Activated B cell treated with CpG ODN at 0.5 μM for 24 hours (primary cell): ENCODE measurements at regions not wholly inside any gene's neighbourhood (a gene's known extent, or its start where the extent isn't known, plus 50 kb on each side); places are given as distances from the start of the nearest gene placed in this dataset.

ENCODE experiments used
- ATAC-seq: fragments of 200-7000 bp; cut with Tn5 transposase; one replicate; pipeline ENCODE4 v1.10.0; 2021; ENCODE audit warnings: low read depth, mild to moderate bottlenecking, moderate library complexity
- CTCF ChIA-PET: fragments of 350-600 bp; sonication (Branson Sonifier 250); formaldehyde crosslinking; loops from one replicate; lab custom pipeline; 2021; ENCODE audit warnings: antibody characterized with exemption; lab: Charles Lee
- POLR2A ChIA-PET: fragments of 350-600 bp; sonication (Branson Sonifier 250); formaldehyde crosslinking; loops from one replicate; lab custom pipeline; 2021; ENCODE audit warnings: antibody characterized with exemption; lab: Charles Lee
- DNase-seq: peaks from one replicate; pipeline ENCODE4 v3.0.0; 2022
- H3K27ac Mint-ChIP-seq: one replicate; pipeline ENCODE4 v1.8.0; 2020; ENCODE audit warnings: mixed read lengths
- H3K27me3 Mint-ChIP-seq: one replicate; pipeline ENCODE4 v1.8.0; 2021; ENCODE audit warnings: mixed read lengths
- H3K36me3 Mint-ChIP-seq: one replicate; pipeline ENCODE4 v1.8.0; 2021; ENCODE audit warnings: low read depth, mixed read lengths
- H3K4me1 Mint-ChIP-seq: one replicate; pipeline ENCODE4 v1.8.0; 2021; ENCODE audit warnings: mixed read lengths
- H3K4me3 Mint-ChIP-seq: one replicate; pipeline ENCODE4 v1.8.0; 2020; ENCODE audit warnings: mild to moderate bottlenecking, mixed read lengths
- H3K9me3 Mint-ChIP-seq: one replicate; pipeline ENCODE4 v1.8.0; 2020; ENCODE audit warnings: mixed read lengths
- intact Hi-C: fragments of 100-400 bp; cut with micrococcal nuclease; formaldehyde crosslinking; loops from one replicate; pipeline ENCODE4 v1.15.1; 2024
- TF ChIP-seq, protein P1 (sequence below): fragments of 200-600 bp; IDR thresholded peaks from one replicate; pipeline ENCODE4 v1.8.0; 2022; ENCODE audit warnings: antibody characterized with exemption, mild to moderate bottlenecking

DNA sequence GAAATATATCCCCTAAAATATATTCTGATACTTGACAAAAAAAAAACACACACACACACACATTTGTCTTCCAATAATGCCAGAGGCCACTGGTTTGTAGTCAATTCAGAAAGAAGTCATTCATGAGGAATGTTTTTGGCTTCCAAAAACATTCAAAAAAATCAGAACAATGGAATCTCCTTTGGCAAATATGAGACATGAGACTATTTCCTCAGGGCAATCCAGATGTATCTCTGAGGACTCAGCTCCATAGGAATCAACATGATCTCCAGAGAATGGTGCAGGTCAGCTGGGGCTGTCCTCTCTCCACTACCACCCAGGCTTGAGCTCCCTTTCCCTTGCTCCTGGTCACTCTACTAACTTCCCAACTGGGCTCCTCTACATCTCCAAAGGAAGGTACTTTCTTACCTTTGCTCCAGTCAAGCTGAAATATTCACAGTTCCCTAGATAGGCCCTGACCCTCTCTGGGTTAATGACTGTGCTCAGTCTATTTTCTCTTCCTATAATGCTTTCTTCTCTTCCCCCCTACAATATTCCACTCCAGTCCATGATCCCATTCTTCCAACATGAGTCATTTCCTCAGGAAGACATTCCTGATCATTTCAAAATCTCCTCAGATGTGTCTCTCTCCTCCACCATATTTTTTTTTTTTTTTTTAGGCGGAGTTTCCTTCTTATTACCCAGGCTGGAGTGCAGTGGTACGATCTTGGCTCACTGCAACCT, 145.3 kb downstream of the C1D start:
- ATAC-seq (no peak), DNase-seq (no peak)
- intact Hi-C loops: no loop called here
- ChIA-PET CTCF (interaction anchor here (1.2 kb wide), 1 partner anchor 11 kb away, joined by 3 read pairs; no protein-coding TSS in a partner anchor), POLR2A (no interaction called here)
- Mint-ChIP-seq H3K9me3 (no peaks in the 10 kb centered on the region), H3K27ac (no peak overlapping the region), H3K36me3 (no peaks in the 10 kb centered on the region), H3K27me3 (peaks cover 11% of the 10 kb centered on the region), H3K4me1 (no peaks in the 10 kb centered on the region), H3K4me3 (no peak overlapping the region)
- TF ChIP-seq, protein P1, sequence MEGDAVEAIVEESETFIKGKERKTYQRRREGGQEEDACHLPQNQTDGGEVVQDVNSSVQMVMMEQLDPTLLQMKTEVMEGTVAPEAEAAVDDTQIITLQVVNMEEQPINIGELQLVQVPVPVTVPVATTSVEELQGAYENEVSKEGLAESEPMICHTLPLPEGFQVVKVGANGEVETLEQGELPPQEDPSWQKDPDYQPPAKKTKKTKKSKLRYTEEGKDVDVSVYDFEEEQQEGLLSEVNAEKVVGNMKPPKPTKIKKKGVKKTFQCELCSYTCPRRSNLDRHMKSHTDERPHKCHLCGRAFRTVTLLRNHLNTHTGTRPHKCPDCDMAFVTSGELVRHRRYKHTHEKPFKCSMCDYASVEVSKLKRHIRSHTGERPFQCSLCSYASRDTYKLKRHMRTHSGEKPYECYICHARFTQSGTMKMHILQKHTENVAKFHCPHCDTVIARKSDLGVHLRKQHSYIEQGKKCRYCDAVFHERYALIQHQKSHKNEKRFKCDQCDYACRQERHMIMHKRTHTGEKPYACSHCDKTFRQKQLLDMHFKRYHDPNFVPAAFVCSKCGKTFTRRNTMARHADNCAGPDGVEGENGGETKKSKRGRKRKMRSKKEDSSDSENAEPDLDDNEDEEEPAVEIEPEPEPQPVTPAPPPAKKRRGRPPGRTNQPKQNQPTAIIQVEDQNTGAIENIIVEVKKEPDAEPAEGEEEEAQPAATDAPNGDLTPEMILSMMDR: no peak

DNA sequence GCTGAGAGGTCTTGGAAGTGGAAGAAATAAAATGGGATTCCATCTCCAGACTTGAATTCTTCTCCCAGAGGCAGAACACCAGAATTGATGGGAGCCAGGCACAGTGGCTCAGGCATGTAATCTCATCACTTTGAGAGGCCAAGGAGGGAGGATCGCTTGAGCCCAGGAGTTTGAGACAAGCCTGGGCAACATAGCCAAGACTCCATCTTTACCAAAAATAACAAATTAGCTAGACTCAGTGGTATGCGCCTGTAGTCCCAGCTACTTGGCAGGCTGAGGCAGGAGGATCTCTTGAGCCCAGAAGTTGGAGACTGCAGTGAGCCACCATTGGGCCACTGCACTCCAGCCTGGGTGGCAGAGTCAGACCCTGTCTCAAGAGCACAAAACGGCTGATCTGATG, 144.3 kb downstream of the C1D start:
- Mint-ChIP-seq H3K9me3 (no peaks in the 10 kb centered on the region), H3K27me3 (peaks cover 9% of the 10 kb centered on the region), H3K27ac (no peak overlapping the region), H3K4me3 (no peak overlapping the region), H3K36me3 (no peaks in the 10 kb centered on the region), H3K4me1 (no peaks in the 10 kb centered on the region)
- ATAC-seq (no peak), DNase-seq (no peak)
- TF ChIP-seq, protein P1: no peak
- ChIA-PET POLR2A (no interaction called here), CTCF (interaction anchor here (1.2 kb wide), 1 partner anchor 10 kb away, joined by 3 read pairs; no protein-coding TSS in a partner anchor)
- intact Hi-C loops: no loop called here

DNA sequence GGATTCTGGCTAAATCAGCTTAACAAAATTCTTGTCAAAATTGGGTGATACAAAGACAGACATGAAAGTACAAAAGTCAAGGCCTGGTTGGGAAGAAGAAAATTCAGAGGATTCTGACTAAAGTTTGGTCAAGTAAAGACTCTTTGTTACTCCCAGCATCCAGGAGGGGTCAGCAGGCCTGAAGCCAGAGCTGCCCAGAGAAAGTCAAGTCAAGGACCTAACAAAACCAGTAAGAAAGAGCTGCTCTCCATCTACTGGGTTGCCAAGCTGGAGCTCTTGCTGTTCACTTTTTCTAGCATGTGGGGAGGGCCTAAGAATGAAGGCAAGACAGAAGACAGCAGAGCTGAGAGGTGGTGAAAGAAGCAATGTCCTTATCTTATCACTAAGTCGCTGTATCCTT, 143.3 kb downstream of the C1D start:
- no peaks in the 10 kb centered on the region for H3K9me3 Mint-ChIP-seq
- H3K4me1 Mint-ChIP-seq: no peaks in the 10 kb centered on the region
- intact Hi-C loops: no loop called here
- DNase-seq (no peak), ATAC-seq (no peak)
- H3K27me3 Mint-ChIP-seq: peaks cover 13% of the 10 kb centered on the region
- H3K27ac Mint-ChIP-seq: no peak overlapping the region
- CTCF ChIA-PET: no interaction called here
- no peaks in the 10 kb centered on the region for H3K36me3 Mint-ChIP-seq
- POLR2A ChIA-PET: no interaction called here
- TF ChIP-seq, protein P1: no peak
- H3K4me3 Mint-ChIP-seq: no peak overlapping the region

DNA sequence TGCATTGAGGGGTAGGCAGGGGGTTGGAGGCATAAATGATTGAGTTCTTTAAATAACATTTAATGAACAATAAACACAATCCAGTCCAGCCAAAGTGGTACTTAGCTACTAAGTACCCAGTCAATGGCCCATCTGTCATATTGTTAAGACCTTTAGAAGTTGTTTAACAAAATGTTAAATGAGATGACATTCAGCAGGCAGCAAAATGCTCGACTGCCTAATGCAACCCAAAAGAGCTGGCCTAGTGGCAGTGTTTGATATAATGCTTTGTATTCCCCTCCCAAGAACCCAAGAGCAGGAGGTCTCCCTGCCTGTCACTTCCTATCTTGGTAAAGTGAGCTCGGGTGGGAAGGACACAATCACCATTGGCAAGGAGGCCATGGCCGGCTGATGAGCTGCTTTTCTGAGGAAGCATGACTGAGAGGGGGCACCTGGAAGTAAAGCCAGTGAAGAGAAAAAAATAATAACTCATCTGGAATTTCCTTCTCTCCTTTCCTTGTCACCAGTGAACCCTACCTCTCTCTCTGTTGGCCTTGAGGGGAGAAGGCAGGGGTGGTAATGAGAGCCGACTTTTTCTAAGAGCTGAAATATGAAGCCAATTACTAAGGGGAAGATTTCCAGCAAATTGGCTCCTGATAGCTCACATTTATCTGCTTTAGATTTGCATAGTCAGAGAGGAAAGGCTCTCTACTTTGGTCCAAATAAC, 140.6 kb downstream of the C1D start:
- ChIA-PET POLR2A (no interaction called here), CTCF (no interaction called here)
- ATAC-seq: no peak
- no peak for DNase-seq
- intact Hi-C loops: no loop called here
- TF ChIP-seq, protein P1: no peak
- no peak overlapping the region for H3K27ac Mint-ChIP-seq
- no peaks in the 10 kb centered on the region for H3K36me3 Mint-ChIP-seq
- H3K4me3 Mint-ChIP-seq: no peak overlapping the region
- no peaks in the 10 kb centered on the region for H3K9me3 Mint-ChIP-seq
- H3K4me1 Mint-ChIP-seq: no peaks in the 10 kb centered on the region
- peaks cover 16% of the 10 kb centered on the region for H3K27me3 Mint-ChIP-seq

DNA sequence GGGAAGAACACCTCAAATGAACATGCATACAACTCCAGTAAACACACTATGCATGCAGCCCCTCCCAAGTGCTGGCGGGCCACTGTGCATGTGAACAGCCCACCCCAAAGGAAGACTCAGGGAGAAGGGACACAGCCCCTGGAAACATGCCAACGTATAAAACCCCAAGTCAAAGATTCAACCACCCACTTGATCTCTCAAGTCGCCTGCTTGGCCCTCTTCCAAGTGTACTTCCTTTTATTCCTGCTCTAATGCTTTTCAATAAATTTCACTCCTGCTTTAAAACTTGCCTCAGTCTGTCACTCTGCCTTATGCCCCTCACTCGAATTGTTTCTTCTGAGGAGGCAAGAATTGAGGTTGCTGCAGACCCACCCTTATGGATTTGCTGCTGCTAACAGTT, 139.1 kb downstream of the C1D start:
- ATAC-seq: no peak
- TF ChIP-seq, protein P1: no peak
- H3K4me3 Mint-ChIP-seq: no peak overlapping the region
- peaks cover 13% of the 10 kb centered on the region for H3K27me3 Mint-ChIP-seq
- no peaks in the 10 kb centered on the region for H3K9me3 Mint-ChIP-seq
- H3K27ac Mint-ChIP-seq: no peak overlapping the region
- ChIA-PET POLR2A (no interaction called here), CTCF (no interaction called here)
- H3K36me3 Mint-ChIP-seq: no peaks in the 10 kb centered on the region
- DNase-seq: no peak
- intact Hi-C loops: no loop called here
- H3K4me1 Mint-ChIP-seq: no peaks in the 10 kb centered on the region
